ENCODE measurements at regions not wholly inside any gene's neighbourhood (a gene's known extent, or its start where the extent isn't known, plus 50 kb on each side); places are given as distances from the start of the nearest gene placed in this dataset.

GRCh38 chr12:125454291-125454690, 389.1 kb downstream of the AACS start:
- no peak for ATAC-seq
- intact Hi-C loops (cut with DNase I) = no loop called here
- no peak for DNase-seq (ENCODE audit: low spot score)

- intact Hi-C loops (cut with DNase I) = no loop called here
- ATAC-seq (no peak), DNase-seq (ENCODE audit: low spot score) (no peak)
These were observed 389.7 kb downstream of the AACS start for GRCh38 chr12:125454786-125455480.

GRCh38 chr12:125455556-125455955, 390.3 kb downstream of the AACS start:
- intact Hi-C loops (cut with DNase I) = no loop called here
- ATAC-seq = no peak
- no peak for DNase-seq (ENCODE audit: low spot score)

DNA sequence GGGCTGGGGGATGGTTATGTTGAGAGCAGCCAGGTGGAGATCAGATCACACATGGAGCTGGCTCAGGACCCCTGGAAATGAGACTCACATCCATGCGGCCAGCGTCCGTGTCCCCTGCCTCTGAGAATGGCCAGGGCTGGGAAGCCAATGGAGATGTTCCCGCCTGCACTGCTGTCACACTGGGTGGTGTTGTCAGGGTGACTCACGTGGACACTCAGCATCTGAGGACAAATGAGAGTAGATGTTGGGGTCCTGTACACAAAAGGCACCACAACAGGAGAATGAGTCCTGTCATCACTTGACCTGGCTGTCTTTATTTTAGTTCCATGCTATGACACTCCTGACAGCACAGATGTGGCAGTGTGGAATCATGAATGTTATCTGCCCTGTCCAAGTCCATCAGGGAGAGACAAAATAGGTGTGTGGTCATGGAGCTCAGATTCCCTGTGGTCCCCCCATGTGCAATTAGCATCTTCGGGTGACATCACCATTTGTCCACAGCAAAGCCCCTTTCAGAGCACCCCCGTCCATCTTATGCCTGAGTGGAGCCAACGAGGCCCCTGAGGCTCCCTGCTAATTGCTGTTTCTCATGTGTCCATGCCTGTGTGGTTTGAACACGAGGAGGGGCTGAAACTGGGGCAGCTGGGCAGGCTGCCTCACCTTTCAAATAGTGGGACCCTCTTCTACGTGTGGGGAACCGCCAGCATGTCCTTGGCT, 393.5 kb downstream of the AACS start:
- ATAC-seq (no peak), DNase-seq (ENCODE audit: low spot score) (no peak)
- intact Hi-C loops (cut with DNase I) = no loop called here

GRCh38 chr12:125461831-125462230, 396.6 kb downstream of the AACS start:
- no peak for DNase-seq (ENCODE audit: low spot score)
- intact Hi-C loops (cut with DNase I) = no loop called here
- no peak for ATAC-seq

DNA sequence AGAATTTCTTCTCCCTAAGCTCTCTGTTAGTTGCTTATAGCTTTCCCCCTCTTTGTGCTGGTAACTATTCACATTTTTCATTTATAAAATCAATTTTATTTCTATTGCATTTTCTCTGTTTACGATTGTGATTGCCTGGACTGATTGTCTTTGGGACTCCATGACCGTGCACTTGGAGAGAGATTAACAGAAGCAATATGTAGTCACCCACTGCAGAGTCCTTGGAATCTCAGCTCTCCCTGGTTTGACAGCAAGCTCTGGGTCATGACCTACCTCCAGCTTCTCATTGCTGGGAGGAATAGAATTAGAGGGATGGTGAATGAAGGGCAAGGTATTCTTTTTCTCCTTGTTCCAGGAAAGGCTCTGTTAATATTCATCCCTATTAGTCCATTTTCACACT, 398.2 kb downstream of the AACS start:
- ATAC-seq (no peak), DNase-seq (ENCODE audit: low spot score) (no peak)
- intact Hi-C loops (cut with DNase I) = no loop called here

DNA sequence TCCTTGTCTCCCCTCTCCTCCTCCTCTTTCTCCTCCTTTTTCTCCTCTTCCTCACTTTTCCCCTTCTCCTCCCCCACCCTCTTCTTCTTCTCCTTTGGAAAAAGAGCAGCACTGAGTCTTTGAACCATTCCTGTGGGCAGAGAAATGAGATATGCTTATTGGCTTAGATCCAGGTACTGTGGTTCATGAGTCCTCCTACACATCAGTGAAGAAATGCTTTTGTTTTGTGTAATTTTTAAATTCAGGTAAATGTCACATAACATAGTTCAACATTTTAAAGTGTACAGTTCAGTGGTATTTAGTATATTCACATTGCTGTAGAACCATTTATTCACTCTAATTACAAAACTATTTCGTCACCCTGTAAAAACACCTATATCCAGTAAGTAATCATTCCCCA, 402.1 kb downstream of the AACS start:
- intact Hi-C loops (cut with DNase I) = no loop called here

GRCh38 chr12:125469683-125470082, 404.4 kb downstream of the AACS start:
- no peak for DNase-seq (ENCODE audit: low spot score)
- intact Hi-C loops (cut with DNase I) = no loop called here
- no peak for ATAC-seq

More for the DNA sequence above, 402.1 kb downstream of the AACS start:
- ATAC-seq = no peak
- DNase-seq (ENCODE audit: low spot score) = no peak

- ATAC-seq = no peak
- intact Hi-C loops (cut with DNase I) = no loop called here
- DNase-seq (ENCODE audit: low spot score) = no peak
These were observed 405.9 kb downstream of the AACS start for GRCh38 chr12:125470838-125471783.

GRCh38 chr12:125473501-125473900, 408.3 kb downstream of the AACS start:
- intact Hi-C loops (cut with DNase I) = no loop called here
- DNase-seq (ENCODE audit: low spot score) (no peak), ATAC-seq (no peak)

GRCh38 chr12:125487336-125487735, 422.1 kb downstream of the AACS start:
- intact Hi-C loops (cut with DNase I) = no loop called here
- DNase-seq (ENCODE audit: low spot score) (no peak), ATAC-seq (no peak)

- DNase-seq (ENCODE audit: low spot score) (no peak), ATAC-seq (no peak)
- intact Hi-C loops (cut with DNase I) = no loop called here
These were observed 426.3 kb downstream of the AACS start for GRCh38 chr12:125491553-125491952.

GRCh38 chr12:125492354-125493270, 427.4 kb downstream of the AACS start:
- ATAC-seq (no peak), DNase-seq (ENCODE audit: low spot score) (no peak)
- intact Hi-C loops (cut with DNase I) = no loop called here

GRCh38 chr12:125493704-125494308, 428.6 kb downstream of the AACS start:
- no peak for DNase-seq (ENCODE audit: low spot score)
- ATAC-seq = no peak
- intact Hi-C loops (cut with DNase I) = no loop called here

GRCh38 chr12:125503128-125503527, 437.9 kb downstream of the AACS start:
- intact Hi-C loops (cut with DNase I) = no loop called here
- no peak for ATAC-seq
- DNase-seq (ENCODE audit: low spot score) = no peak

GRCh38 chr12:125509195-125509594, 444.0 kb downstream of the AACS start:
- DNase-seq (ENCODE audit: low spot score) (no peak), ATAC-seq (no peak)
- intact Hi-C loops (cut with DNase I) = no loop called here

GRCh38 chr12:125512541-125513298, 447.5 kb downstream of the AACS start:
- intact Hi-C loops (cut with DNase I) = no loop called here

GRCh38 chr12:125515887-125516286, 450.7 kb downstream of the AACS start:
- DNase-seq (ENCODE audit: low spot score) (no peak), ATAC-seq (no peak)
- intact Hi-C loops (cut with DNase I) = loop anchor here (5.0 kb wide), 1 partner anchor 499 kb away; no protein-coding TSS in a partner anchor

More at GRCh38 chr12:125512541-125513298, 447.5 kb downstream of the AACS start:
- no peak for ATAC-seq
- no peak for DNase-seq (ENCODE audit: low spot score)

Data from sciatic nerve (tissue), 2 donors.